ENCODE measurements at regions not wholly inside any gene's neighbourhood (a gene's known extent, or its start where the extent isn't known, plus 50 kb on each side); places are given as distances from the start of the nearest gene placed in this dataset.

- TF ChIP-seq TEAD4 (IDR thresholded peaks at IDR 0.05): no peak
- no peak for TF ChIP-seq MAX (IDR thresholded peaks at IDR 0.05)
- TF ChIP-seq USF1 (IDR thresholded peaks at IDR 0.05): no peak
- no peak for TF ChIP-seq NFIC (IDR thresholded peaks at IDR 0.05)
These were observed 149.2 kb upstream of the PLXNA2 start for GRCh38 chr1:208393416-208393815.

- TF ChIP-seq RAD21 (IDR thresholded peaks at IDR 0.05; ENCODE audit: low read depth) (no peak), MAX (IDR thresholded peaks at IDR 0.05) (no peak), CREB1 (IDR thresholded peaks at IDR 0.05; ENCODE audit: low read depth) (no peak), CEBPB (IDR thresholded peaks at IDR 0.05) (no peak), YY1 (IDR thresholded peaks at IDR 0.05; ENCODE audit: low read depth) (no peak), USF1 (IDR thresholded peaks at IDR 0.05) (no peak), TAF1 (IDR thresholded peaks at IDR 0.05; ENCODE audit: low read depth) (no peak), EGR1 (IDR thresholded peaks at IDR 0.05) (no peak), TEAD4 (IDR thresholded peaks at IDR 0.05) (no peak), EP300 (IDR thresholded peaks at IDR 0.05; ENCODE audit: borderline replicate concordance) (no peak), TCF12 (IDR thresholded peaks at IDR 0.05; ENCODE audit: low read depth) (no peak), NFIC (IDR thresholded peaks at IDR 0.05) (no peak), REST (IDR thresholded peaks at IDR 0.05; ENCODE audit: low read depth) (no peak), ZBTB7A (IDR thresholded peaks at IDR 0.05; ENCODE audit: low read depth) (no peak), FOXM1 (IDR thresholded peaks at IDR 0.05; ENCODE audit: borderline replicate concordance, low read depth) (no peak)
These were observed 149.6 kb upstream of the PLXNA2 start for GRCh38 chr1:208393826-208394225.

- no peak for TF ChIP-seq TAF1 (IDR thresholded peaks at IDR 0.05; ENCODE audit: low read depth)
- no peak for TF ChIP-seq CREB1 (IDR thresholded peaks at IDR 0.05; ENCODE audit: low read depth)
- TF ChIP-seq FOXM1 (IDR thresholded peaks at IDR 0.05; ENCODE audit: borderline replicate concordance, low read depth): no peak
- no peak for TF ChIP-seq REST (IDR thresholded peaks at IDR 0.05; ENCODE audit: low read depth)
These were observed 153.1 kb upstream of the PLXNA2 start for GRCh38 chr1:208397286-208397685.

GRCh38 chr1:208405014-208405413 lies 160.8 kb upstream of the PLXNA2 start:
- TF ChIP-seq USF1 (IDR thresholded peaks at IDR 0.05): no peak
- no peak for TF ChIP-seq TEAD4 (IDR thresholded peaks at IDR 0.05)
- TF ChIP-seq REST (IDR thresholded peaks at IDR 0.05; ENCODE audit: low read depth): no peak
- TF ChIP-seq RAD21 (IDR thresholded peaks at IDR 0.05; ENCODE audit: low read depth): no peak
- TF ChIP-seq YY1 (IDR thresholded peaks at IDR 0.05; ENCODE audit: low read depth): no peak
- no peak for TF ChIP-seq EGR1 (IDR thresholded peaks at IDR 0.05)
- TF ChIP-seq TCF12 (IDR thresholded peaks at IDR 0.05; ENCODE audit: low read depth): no peak
- no peak for TF ChIP-seq CEBPB (IDR thresholded peaks at IDR 0.05)
- no peak for TF ChIP-seq MAX (IDR thresholded peaks at IDR 0.05)
- no peak for TF ChIP-seq ZBTB7A (IDR thresholded peaks at IDR 0.05; ENCODE audit: low read depth)
- TF ChIP-seq CREB1 (IDR thresholded peaks at IDR 0.05; ENCODE audit: low read depth): no peak
- TF ChIP-seq NFIC (IDR thresholded peaks at IDR 0.05): no peak
- no peak for TF ChIP-seq EP300 (IDR thresholded peaks at IDR 0.05; ENCODE audit: borderline replicate concordance)
- no peak for TF ChIP-seq TAF1 (IDR thresholded peaks at IDR 0.05; ENCODE audit: low read depth)
- no peak for TF ChIP-seq FOXM1 (IDR thresholded peaks at IDR 0.05; ENCODE audit: borderline replicate concordance, low read depth)

Data from Ishikawa (cell line).